ENCODE measurements at regions not wholly inside any gene's neighbourhood (a gene's known extent, or its start where the extent isn't known, plus 50 kb on each side); places are given as distances from the start of the nearest gene placed in this dataset.

- no peak for DNase-seq (ENCODE audit: low read depth in 2 of 2)
Observed at GRCh38 chr16:86040496-86040895, 141.5 kb downstream of the IRF8 start.

- DNase-seq (ENCODE audit: low read depth in 2 of 2) = no peak
Observed at GRCh38 chr16:86041215-86041614, 142.3 kb downstream of the IRF8 start.

- no peak for DNase-seq (ENCODE audit: low read depth in 2 of 2)
Observed at GRCh38 chr16:86041807-86042206, 142.8 kb downstream of the IRF8 start.

GRCh38 chr16:86042393-86042792 lies 143.4 kb downstream of the IRF8 start:
- DNase-seq (ENCODE audit: low read depth in 2 of 2) = no peak

GRCh38 chr16:86042996-86043725 lies 144.2 kb downstream of the IRF8 start:
- DNase-seq (ENCODE audit: low read depth in 2 of 2) = no peak

- DNase-seq (ENCODE audit: low read depth in 2 of 2) = peak; percentile 4 to 13
Observed at GRCh38 chr16:86044241-86044671, 145.3 kb downstream of the IRF8 start.

- DNase-seq (ENCODE audit: low read depth in 2 of 2) = peak in 1 of 2 donors; percentile 9
Observed at GRCh38 chr16:86044881-86045590, 146.1 kb downstream of the IRF8 start.

GRCh38 chr16:86045591-86045971 lies 146.6 kb downstream of the IRF8 start:
- no peak for DNase-seq (ENCODE audit: low read depth in 2 of 2)

GRCh38 chr16:86046026-86046425 lies 147.1 kb downstream of the IRF8 start:
- DNase-seq (ENCODE audit: low read depth in 2 of 2) = no peak

GRCh38 chr16:86046667-86047270 lies 147.8 kb downstream of the IRF8 start:
- DNase-seq (ENCODE audit: low read depth in 2 of 2) = no peak

GRCh38 chr16:86048221-86048620 lies 149.3 kb downstream of the IRF8 start:
- no peak for DNase-seq (ENCODE audit: low read depth in 2 of 2)

GRCh38 chr16:86048882-86049585 lies 150.1 kb downstream of the IRF8 start:
- no peak for DNase-seq (ENCODE audit: low read depth in 2 of 2)

GRCh38 chr16:86049641-86050040 lies 150.7 kb downstream of the IRF8 start:
- no peak for DNase-seq (ENCODE audit: low read depth in 2 of 2)

GRCh38 chr16:86050111-86050510 lies 151.1 kb downstream of the IRF8 start:
- no peak for DNase-seq (ENCODE audit: low read depth in 2 of 2)

- no peak for DNase-seq (ENCODE audit: low read depth in 2 of 2)
Observed at GRCh38 chr16:86050591-86051367, 151.8 kb downstream of the IRF8 start.

GRCh38 chr16:86051368-86052114 lies 152.6 kb downstream of the IRF8 start:
- DNase-seq (ENCODE audit: low read depth in 2 of 2) = no peak

- DNase-seq (ENCODE audit: low read depth in 2 of 2) = no peak
Observed at GRCh38 chr16:86052115-86052670, 153.2 kb downstream of the IRF8 start.

- no peak for DNase-seq (ENCODE audit: low read depth in 2 of 2)
Observed at GRCh38 chr16:86052926-86053325, 154.0 kb downstream of the IRF8 start.

GRCh38 chr16:86059253-86060171 lies 160.6 kb downstream of the IRF8 start:
- no peak for DNase-seq (ENCODE audit: low read depth in 2 of 2)

All from stimulated activated CD8-positive, alpha-beta memory T cell treated with anti-CD3 and anti-CD28 coated beads, Interleukin-7, amount 100 ng/mL, for 1 hour (primary cell).